GM18907 (cell line): ENCODE measurements at regions not wholly inside any gene's neighbourhood (a gene's known extent, or its start where the extent isn't known, plus 50 kb on each side); places are given as distances from the start of the nearest gene placed in this dataset.
"Not testable (repeated sequence)": the region's sequence is repeated elsewhere in the genome, so short reads cannot be mapped to it uniquely, and the experiment has no call there.

ENCODE experiments used
- ATAC-seq: cut with Tn5 transposase; IDR thresholded peaks from one replicate; pipeline ENCODE4 v1.9.1; 2021; ENCODE audit warnings: mild to moderate bottlenecking, moderate library complexity; ENCODE audit not compliant: unreplicated experiment

DNA sequence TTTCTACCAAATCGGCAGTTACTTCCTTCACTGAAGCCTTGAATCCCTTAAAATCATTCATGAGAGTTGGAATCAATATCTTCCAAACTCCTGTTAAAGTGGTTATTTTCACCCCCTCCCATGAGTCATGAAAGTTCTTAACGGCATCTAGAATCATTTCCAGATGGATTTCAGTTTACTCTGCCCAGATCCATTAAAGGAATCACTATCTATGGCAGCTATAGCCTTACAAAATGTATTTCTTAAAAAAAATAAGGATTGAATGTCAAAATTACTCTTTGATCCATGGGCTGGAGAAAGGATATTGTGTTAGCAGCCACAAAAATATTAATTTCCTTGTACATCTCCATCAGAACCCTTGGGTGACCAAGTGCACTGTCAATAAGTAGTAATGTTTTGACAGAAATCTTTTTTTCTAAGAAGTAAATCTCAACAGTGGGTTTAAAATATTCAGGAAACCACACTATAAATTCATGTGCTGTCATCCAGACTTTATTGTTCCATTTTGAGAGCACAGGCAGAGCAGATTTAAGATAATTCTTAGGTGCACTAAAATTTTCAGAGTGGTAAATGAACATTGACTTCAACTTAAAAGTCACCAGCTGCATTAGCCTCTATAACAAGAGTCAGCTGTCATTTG lies 767.7 kb downstream of the DTWD2 start:
- ATAC-seq, result no peak

DNA sequence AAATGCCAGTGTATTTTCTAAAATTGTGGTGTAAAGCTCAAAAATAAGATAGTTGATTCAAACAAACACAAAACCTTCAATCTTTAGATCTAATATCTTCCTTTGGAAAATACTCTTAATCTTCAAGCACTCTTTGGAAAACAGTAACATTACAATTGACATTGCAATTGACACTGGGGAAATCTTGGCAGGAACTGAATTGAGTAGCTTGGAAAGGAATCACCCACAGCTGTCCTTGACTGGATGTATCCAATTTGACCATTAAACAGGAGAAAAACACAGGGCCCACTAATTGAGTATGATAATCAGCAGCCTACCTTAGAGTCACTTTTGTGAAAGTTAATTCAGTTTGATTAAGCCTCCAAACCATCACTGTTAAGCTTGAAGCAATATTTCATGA lies 776.7 kb downstream of the DTWD2 start:
- ATAC-seq, result no peak

GRCh38 chr5:118208031-118208453 lies 780.3 kb downstream of the DTWD2 start:
- ATAC-seq, result no peak

- ATAC-seq, result no peak
Observed at GRCh38 chr5:118199801-118200200, 788.5 kb downstream of the DTWD2 start.

GRCh38 chr5:118196229-118196628 lies 792.1 kb downstream of the DTWD2 start:
- no peak for ATAC-seq

GRCh38 chr5:118195211-118195610 lies 793.1 kb downstream of the DTWD2 start:
- no peak for ATAC-seq

DNA sequence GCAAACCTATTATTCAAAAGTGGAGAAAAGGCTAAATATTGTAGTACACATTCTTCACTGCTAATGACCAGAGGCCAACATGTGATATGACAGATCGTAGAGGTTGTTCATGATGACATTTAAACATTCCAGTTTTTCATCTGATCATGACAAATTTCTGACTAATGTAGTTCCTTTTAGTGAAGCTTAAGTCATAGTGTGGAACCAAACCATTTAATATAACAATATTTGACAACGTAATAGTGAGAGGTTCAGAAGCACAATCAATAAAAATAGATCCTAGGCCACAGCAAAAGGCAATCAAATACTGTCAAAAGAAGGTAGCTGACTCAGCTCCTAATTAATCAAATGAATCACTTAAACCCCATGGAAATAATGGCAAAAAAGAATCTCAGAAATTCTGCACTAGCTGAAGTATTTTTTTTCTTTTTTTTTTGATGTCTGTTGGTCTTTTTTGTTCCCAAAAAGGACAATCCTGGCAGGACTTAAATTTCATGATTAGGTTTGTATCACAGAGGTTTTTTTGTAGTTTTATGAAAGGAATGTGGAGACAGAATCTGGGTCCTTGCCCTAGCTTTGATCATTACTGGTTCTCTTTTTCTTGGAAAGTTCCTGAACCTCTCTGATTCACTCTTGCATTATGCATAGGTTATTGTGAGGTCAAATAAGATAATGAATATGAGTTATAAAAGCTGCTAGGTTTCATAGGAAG lies 795.0 kb downstream of the DTWD2 start:
- no peak for ATAC-seq

DNA sequence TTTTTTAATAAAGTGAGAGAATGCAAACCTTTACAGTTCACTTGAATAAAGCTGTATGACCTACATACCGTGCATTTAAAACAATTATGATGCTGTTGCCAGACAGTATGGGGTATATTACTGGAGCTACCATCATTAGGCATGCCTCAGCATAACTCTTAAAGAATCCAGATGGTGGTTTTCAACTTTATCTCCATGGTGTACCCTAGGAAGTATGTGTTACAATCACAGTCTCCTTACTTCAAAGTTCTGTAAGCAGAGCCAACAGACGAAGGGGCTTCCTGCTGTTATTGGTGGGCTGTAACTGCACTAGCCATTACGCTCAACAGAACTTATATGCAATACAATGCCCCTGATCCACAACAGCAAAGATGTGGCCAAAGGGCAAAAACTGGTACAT lies 803.3 kb downstream of the DTWD2 start:
- ATAC-seq, result no peak

- ATAC-seq, result no peak
Observed at GRCh38 chr5:118176146-118176545, 812.2 kb downstream of the DTWD2 start.

GRCh38 chr5:118174671-118175070 lies 813.7 kb downstream of the DTWD2 start:
- ATAC-seq, result no peak

GRCh38 chr5:118173340-118173739 lies 815.0 kb downstream of the DTWD2 start:
- ATAC-seq, result no peak

- no peak for ATAC-seq
Observed at GRCh38 chr5:118165619-118166018, 822.7 kb downstream of the DTWD2 start.

DNA sequence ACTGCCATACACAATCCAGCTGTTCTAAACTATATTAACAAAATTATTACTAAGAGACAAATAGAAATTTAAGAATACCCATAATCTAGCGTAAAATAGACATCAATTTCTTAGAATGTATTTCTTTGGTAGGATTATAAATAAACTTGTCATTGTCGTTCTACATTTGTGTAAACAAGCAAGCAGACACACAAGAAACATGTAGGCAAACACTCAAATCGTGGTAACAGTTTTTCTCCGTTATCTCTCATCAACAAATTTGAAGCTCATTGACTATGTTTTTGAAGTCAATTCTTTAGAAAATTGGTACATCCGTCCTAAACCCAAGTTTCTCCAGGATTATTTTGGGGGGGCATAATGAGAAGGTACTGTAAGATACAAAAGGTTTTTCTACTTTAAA lies 832.2 kb downstream of the DTWD2 start:
- ATAC-seq, result no peak

GRCh38 chr5:118146824-118147223 lies 841.5 kb downstream of the DTWD2 start:
- no peak for ATAC-seq

DNA sequence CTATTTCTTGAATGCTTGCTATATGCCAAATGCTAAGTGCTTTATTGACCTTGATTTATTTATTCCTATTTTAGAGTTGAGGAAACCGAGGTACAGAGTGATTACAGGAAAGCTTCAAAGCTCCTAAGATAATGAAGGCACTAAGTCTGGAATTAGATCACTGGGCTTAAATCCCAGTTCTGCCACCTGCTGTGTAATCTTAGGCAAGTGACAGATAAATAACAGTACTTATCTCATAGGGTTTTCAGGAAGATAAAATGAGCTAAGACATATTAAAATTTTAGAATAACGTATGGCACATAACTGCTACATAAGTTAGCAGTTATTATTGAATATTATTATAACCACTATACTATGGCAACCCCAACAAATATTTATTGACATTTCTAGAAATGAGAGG lies 843.8 kb downstream of the DTWD2 start:
- no peak for ATAC-seq

DNA sequence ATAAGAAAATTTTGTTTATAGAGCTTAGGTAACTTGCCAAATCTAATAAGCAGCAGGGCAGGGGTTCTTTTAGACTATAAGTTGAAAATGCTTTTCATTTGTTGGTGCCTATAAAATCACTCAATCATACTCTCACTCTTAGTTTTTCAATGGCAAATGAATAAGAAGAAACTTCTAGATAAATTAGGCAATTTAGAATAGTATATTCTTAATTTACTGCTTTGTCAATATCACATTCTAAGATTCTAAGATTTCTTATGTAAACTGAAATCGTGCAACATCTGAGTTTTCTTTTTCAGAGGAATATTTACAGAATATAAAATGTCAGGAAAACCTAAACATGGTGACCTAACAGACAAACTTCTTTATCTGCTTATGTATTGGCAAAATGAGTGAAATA lies 849.0 kb downstream of the DTWD2 start:
- ATAC-seq, result no peak

DNA sequence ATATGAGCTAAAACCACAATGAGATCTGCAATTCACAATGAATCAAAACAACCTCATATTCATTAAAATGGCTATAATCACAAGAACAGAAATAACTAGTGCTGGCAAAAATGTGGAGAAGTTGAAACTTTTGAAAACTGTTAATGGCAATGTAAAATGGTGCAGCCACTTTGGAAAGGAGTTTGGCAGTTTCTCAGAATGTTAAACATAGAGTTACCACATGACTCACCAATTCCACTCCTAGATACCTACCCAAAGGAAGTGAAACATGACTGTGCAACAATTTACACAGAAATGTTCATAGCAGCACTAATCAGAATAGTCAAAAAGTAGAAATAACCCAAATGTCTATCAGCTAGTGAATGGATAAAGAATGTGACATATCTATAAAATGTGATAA lies 862.2 kb downstream of the DTWD2 start:
- ATAC-seq, result no peak

DNA sequence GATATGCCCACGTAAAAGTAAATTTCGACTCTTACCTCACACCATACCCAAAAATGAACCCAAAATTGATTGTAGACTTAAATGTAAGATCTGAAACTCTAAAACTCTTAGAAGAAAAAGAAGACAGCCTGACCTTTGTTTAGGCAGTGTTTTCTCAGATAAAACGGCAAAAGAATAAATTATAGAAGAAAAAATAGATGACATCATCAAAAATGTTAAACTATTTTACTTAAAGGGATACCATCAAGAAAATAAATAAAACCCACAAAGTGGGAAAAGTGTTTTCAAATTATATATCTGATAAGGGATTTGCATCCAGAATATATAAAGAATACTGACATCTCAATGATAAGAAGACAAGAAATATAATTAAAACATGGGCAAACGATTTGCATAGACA lies 862.7 kb downstream of the DTWD2 start:
- ATAC-seq, result no peak

DNA sequence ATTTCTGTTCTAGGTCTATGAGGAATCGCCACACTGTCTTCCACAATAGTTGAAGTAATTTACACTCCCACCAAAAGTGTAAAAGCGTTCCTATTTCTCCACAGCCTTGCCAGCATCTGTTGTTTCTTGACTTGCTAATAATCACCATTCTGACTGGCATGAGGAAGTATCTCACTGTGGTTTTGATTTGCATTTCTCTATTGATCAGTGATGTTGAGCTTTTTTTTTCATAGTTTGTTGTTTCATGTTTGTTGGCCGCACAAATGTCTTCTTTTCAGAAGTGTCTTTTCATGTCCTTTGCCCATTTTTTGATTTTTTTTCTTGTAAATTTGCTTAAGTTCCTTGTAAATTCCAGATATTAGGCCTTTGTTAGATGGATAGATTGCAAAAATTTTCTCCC lies 867.1 kb downstream of the DTWD2 start:
- ATAC-seq, result no peak

GRCh38 chr5:118115791-118116190 lies 872.6 kb downstream of the DTWD2 start:
- ATAC-seq, result no peak

GRCh38 chr5:118111956-118112355 lies 876.4 kb downstream of the DTWD2 start:
- ATAC-seq, result no peak

- not testable (repeated sequence) for ATAC-seq
Observed at GRCh38 chr5:118107246-118107645, 881.1 kb downstream of the DTWD2 start.

DNA sequence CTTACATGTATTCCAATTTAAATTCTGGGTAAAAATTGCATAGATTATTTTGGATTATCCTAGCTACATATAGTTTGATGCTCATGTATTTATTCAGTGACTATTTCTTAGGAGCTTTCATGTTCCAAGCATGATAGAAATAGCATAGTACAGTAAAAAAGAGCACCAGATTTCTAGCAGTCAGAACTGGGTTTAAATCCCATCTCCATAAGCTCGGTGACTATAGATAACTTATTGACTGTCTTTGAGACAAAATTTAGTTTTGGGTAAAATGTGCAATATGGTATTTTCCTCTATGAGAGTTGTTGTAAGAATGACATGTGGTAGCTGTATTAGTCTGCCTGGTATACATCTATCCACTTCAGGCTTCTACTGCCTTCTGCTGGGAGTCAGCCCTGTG lies 889.6 kb downstream of the DTWD2 start:
- ATAC-seq, result no peak
